ENCODE measurements at regions not wholly inside any gene's neighbourhood (a gene's known extent, or its start where the extent isn't known, plus 50 kb on each side); places are given as distances from the start of the nearest gene placed in this dataset.

GRCh38 chr3:176071943-176072342 lies 1125.3 kb downstream of the TBL1XR1 start:
- TF ChIP-seq CTCF (IDR thresholded peaks at IDR 0.05) (no peak), POLR2A (IDR thresholded peaks at IDR 0.05) (no peak)
